Tongue (tissue), 1 donor: ENCODE measurements at regions not wholly inside any gene's neighbourhood (a gene's known extent, or its start where the extent isn't known, plus 50 kb on each side); places are given as distances from the start of the nearest gene placed in this dataset.
"Not testable (repeated sequence)": the region's sequence is repeated elsewhere in the genome, so short reads cannot be mapped to it uniquely, and the experiment has no call there.

Experiments used
- DNase-seq: peaks from one replicate; pipeline ENCODE4 v3.0.0-alpha.2; 2015

- DNase-seq: no peak
Measured at GRCh38 chr21:38114717-38115333, 142.0 kb upstream of the KCNJ15 start.

DNA sequence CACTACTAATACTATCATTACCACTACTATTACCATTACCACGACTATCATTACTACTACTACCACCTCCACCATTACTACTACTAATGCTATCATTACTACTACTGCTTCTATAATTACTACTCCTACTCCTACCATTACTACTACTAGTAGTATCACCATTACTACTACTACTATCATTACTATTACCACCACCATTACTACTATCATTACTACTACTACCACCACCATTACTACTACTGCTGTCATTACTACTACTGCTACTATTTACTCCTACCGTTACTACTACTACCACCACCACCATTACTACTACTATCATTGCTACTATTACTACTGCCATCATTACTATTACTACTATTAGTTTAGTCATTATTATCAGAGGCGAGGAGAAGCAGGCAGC, 140.9 kb upstream of the KCNJ15 start:
- no peak for DNase-seq

DNA sequence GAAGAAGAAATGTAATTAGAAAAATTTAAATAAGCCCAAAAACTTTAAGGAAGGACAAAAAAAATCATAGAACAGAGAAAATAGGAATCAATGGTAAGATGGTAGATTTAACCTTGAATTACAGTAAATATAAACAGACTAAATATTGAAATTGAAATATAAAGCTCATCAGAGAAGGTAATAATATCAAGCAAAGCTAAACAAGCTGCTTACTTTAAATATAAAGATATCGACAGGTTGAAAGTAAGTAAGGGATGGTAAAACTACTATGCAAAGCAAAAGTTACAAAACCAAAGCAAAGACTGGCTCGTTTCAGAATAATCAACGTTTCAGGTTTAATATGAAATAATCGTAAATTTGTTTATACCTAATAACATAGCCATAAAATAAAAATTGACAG, 137.0 kb upstream of the KCNJ15 start:
- no peak for DNase-seq

GRCh38 chr21:38120679-38120983, 136.2 kb upstream of the KCNJ15 start:
- not testable (repeated sequence) for DNase-seq

DNA sequence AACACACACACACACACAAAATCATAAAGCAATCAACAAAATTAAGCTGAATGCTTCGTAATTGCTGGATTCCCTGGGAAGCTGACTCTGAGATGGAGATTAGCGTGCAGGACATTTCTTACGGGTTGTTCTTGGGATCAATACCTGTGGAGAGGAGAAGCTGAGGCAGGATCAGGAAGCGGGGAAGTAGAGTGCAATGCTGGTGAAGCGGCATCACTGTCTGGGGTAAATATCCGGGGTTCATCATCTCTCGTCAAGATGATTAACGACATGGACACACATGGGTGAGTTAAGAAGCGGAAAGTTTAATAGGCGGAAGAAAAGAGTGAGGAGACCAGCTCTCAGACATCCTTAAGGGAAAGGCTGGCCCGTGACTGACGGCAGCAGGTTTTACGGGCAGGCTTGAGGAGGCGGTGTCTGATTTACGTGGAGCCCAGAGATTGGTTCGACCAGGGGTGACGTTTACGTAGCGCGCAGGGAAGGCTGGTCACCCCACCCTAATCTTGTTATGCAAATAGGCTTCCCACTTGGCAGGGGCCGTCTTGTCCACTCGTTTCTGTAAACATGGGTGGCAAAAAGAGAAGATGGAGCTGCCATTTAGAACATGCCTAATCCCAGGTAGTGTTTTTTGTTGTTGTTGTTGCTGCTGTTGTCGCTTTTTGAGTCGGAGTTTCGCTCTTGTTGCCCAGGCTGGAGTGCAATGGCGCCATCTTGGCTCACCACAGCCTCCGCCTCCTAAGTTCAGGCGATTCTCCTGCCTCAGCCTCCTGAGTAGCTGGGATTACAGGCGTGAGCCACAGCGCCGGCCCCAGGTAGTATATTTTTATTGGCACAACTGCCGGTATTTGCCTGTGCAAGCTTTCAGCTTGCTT, 135.6 kb upstream of the KCNJ15 start:
- peak; percentile 38 for DNase-seq

GRCh38 chr21:38121888-38122720, 134.7 kb upstream of the KCNJ15 start:
- DNase-seq: no peak

- DNase-seq: no peak
Measured at GRCh38 chr21:38123626-38124025, 133.2 kb upstream of the KCNJ15 start.

- DNase-seq: peak; percentile 72
Measured at GRCh38 chr21:38126666-38127303, 130.0 kb upstream of the KCNJ15 start.

DNA sequence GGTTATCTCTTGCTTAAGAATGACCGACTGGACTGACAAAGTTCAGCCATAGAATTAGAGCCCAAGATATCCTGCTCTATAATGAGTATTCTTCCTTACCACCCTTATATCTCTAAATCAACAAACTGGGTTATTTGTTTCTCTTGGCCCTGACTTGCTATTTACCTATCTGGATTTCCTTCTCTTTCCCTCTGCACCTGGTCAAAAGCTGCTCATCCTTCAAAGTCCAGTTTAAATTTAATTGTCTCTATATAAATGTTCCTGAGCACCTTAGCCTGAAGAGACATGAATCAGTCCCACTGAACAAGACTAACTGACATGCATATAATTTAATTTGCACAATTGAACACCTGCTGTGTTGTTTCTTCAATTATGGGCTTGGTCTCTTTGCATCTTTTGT, 127.1 kb upstream of the KCNJ15 start:
- DNase-seq: no peak

- DNase-seq: no peak
Measured at GRCh38 chr21:38133240-38133639, 123.6 kb upstream of the KCNJ15 start.

DNA sequence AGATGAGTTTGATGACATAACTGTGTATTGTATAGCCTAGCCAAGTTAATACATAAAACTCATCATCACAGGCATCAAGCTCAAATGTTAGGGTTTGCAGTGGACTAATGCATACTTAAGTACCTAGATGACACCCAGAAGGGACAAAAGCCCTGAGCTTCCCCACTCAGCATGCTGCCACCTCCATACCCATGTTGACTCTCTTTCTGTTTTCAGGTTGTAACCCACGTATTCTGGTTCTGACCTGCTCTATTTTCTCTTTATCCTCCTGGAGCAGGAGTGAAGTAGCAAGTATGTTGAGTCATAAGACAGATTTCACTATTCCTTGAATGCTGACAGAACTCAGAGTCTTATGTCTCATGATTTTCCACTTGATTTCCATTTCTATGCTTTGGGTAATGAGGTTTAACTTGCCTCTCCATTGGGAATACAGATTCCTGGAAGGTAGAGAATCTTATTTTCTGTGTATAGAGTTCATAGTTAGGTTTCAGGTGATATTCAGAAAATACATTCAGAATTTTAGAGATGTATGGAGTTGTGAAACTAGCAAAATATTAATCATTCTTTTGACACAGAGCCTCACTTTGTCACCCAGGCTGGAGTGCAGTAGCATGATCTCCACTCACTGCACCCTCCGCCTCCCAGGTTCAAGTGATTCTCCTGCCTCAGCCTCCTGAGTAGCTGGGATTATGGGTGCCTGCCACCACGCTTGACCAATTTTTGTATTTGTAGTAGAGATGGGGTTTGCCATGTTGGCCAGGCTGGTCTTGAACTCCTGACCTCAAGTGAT, 122.5 kb upstream of the KCNJ15 start:
- no peak for DNase-seq

DNA sequence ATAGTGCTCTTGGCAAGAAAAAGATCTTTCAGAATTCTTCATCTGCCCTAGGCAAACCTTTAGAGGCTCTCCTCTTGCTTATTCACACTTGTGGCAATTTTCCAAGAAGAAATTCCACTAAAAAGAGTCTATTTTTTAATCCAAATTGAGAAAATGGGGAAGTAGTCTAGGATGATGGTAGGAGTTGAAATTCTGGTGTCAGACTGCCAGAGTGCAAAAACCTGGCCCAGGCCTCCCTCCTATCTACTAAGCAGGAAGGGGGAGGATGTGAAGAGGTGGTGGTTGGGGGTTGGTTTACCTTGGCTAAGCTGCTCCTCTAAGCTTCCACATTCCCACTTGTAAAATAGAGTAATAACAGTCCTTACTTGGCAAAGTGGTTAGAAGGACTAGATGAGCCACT, 120.6 kb upstream of the KCNJ15 start:
- no peak for DNase-seq

- peak; percentile 11 for DNase-seq
Measured at GRCh38 chr21:38139380-38140168, 117.2 kb upstream of the KCNJ15 start.

DNA sequence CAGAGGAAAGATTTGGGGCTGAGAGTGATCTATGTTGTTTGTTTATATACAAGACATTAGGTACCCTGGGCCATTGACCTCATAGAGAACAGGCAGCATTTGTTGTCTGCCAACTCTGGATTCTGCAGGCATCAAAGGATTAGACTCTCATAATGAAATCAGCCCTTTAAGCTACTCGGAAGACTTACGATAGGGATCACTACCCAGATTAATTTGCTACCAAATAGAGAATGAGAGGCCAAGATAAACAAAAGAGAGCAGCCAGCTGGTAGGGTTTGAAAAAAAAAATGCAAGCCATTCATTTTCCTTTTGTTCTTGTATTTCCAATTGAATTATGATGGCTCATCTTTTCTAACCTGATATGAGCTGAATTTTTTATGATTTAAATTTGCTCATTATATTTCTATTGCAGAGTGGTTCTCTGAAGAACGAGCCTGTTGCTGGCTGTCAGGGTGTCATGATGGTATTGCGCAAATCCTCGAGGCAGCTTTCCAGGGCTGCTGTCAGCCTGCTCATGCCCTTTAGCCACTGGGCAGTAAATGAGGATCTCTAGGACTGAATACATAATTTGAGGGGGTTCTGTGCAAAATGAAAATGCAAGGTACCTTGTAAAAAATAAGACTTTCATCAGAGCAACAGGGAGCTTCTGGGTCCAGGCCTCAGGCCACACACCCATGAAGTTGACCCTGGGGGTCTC, 116.4 kb upstream of the KCNJ15 start:
- peak; percentile 62 for DNase-seq

DNA sequence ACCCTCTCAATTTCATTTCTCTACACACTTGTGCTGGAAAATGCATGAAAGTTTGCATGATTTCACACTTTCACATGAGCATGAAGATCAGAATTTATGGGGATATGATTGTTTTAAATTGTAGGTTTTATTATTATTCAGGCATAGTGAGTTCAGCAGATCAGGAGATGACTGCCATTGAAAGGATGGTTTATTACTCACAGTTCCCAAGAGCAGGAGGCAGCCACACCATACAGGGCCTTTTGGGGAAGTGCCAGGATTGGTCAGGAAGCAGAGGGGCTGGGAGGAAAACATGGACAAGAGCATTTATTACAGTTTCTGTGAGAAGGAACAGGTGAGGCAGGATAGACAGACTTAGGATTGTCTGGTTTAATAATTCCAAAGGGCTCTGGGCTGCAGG, 114.6 kb upstream of the KCNJ15 start:
- no peak for DNase-seq

GRCh38 chr21:38144193-38144592, 112.6 kb upstream of the KCNJ15 start:
- DNase-seq: no peak

DNA sequence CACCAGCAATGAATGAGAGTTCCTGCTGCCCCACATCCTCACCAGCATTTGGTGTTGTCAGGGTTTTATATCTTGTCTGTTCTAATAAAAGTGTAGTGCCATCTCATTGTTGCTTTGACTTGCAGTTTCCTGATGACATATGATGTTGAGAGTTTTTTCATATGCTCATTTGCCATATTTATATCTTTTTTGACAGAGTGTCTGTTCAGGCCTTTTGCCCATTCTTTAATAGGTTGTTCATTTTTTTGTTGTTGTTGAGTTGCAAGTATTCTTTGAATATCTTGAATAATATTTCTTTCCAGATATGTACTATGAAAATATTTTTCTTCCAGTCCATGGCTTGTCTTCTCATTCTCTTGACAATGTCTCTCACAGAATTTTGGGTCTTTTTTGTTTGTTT, 111.7 kb upstream of the KCNJ15 start:
- DNase-seq: no peak

DNA sequence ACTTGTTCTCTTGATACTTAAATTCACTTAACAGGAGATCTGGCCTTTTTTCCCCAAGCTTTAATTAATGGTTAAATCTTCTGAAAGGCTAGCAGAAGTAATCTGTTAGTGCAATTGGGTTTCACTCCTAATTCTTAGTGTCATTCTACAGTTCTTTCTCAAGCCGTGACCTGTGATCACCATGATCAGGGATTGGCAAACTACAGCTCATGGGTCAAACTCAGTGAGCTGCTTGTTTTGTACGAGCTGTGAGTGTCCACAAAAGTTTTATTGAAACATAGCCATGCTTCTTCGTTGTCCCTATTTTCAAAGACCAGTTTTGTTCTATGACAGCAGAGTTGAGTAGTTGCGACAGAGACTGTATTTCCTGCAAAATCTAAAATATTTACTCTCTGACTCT, 109.4 kb upstream of the KCNJ15 start:
- DNase-seq: no peak

- DNase-seq: no peak
Measured at GRCh38 chr21:38148046-38148445, 108.7 kb upstream of the KCNJ15 start.

DNA sequence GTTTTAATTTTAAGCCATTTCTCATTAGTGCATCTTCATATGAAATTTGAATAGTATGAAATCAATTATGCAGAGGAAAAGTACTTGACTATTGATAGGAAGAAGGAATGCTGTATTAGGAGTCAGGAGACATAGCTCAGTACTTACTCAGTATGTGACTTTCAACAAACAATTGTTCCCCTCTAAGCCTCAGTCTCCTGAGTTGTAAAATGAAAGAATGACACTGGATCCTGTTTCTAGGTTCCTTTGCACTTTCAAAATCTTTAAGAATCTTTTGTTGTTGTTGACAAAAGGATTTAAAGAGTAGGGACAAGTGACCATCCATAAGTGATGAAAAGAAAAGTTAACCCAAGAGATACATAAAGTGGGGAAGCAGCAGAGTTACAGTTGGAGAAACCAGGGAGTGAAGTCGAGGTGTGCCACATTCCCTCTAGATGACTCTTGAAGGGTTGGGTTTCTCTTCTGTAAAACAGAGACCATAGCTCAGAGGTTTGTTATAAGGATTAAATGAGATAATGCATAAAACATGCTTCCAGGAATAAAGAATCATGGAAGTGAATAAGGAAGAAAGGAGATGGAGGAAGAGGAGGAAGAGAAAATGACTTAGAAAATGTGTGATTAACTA, 105.7 kb upstream of the KCNJ15 start:
- DNase-seq: no peak
